Erythroblast (primary cell): ENCODE measurements at regions not wholly inside any gene's neighbourhood (a gene's known extent, or its start where the extent isn't known, plus 50 kb on each side); places are given as distances from the start of the nearest gene placed in this dataset.

Source experiments
- GATA1 ChIP-seq: IDR thresholded peaks from 2 replicates; pipeline ENCODE4 v1.6.1; 2011; ENCODE audit warnings: low read depth, mild to moderate bottlenecking, control low read depth, low read length, moderate library complexity
- POLR2A ChIP-seq: IDR thresholded peaks from 2 replicates; pipeline ENCODE4 v1.6.1; 2011; ENCODE audit warnings: mild to moderate bottlenecking, low read length

- TF ChIP-seq POLR2A (no peak), GATA1 (no peak)
These were observed 125.0 kb upstream of the HMGA2 start for GRCh38 chr12:65699251-65699650.
